H54 (cell line): ENCODE measurements at regions not wholly inside any gene's neighbourhood (a gene's known extent, or its start where the extent isn't known, plus 50 kb on each side); places are given as distances from the start of the nearest gene placed in this dataset.

Experiments
- DNase-seq: peaks from one replicate; pipeline ENCODE4 v3.0.0; 2011; ENCODE audit warnings: low spot score, mixed read lengths; ENCODE audit not compliant: insufficient read length
- FAIRE-seq: peaks from 3 replicates; lab custom pipeline; 2011; peaks lifted over from hg19 to GRCh38; lab: Jason Lieb, UNC
- POLR2A ChIP-seq: IDR thresholded peaks from 2 replicates; pipeline ENCODE4 v1.6.1; 2011; ENCODE audit warnings: low read depth, mild to moderate bottlenecking, low read length

DNA sequence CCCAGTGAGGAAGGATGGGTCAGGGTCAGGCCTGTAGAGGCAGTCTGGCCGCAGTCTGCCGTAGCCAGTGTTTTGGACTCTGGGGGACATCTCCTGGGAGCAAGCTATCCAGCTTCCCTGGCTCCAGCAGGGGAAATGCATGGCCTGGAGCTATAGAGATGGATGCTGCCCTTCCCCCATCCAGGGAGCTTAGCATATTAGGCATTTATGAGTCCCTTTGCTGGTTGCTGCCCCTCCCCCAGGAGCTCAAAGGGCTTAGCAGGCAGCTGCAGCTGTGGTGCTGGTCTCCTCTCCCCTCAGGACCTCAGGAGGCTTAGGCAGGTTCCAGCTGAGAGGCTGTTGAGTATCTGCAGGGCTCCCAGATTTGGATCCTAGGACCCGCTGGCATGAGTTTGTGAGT, 1158.7 kb downstream of the DTWD2 start:
- no peak for DNase-seq
- FAIRE-seq = no peak
- no peak for TF ChIP-seq POLR2A

DNA sequence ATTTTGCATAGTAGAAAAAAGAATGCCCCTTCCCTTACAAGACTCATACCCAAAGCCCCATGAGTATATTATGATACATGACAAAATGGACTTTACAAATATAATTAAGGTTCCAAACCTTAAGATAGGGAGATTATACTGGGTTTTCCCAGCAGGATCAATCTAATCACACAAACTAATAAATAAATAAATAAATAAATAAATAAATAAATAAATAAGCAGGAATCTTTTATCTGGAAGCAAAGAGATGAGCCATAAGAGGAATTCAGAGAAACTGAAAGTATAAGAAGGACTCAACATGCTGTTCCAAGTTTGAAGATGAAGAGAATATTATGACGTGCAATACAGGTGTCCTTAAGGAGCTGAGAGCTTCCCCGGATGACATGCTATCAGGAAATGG, 1174.5 kb downstream of the DTWD2 start:
- DNase-seq = no peak
- FAIRE-seq = no peak
- TF ChIP-seq POLR2A = no peak

DNA sequence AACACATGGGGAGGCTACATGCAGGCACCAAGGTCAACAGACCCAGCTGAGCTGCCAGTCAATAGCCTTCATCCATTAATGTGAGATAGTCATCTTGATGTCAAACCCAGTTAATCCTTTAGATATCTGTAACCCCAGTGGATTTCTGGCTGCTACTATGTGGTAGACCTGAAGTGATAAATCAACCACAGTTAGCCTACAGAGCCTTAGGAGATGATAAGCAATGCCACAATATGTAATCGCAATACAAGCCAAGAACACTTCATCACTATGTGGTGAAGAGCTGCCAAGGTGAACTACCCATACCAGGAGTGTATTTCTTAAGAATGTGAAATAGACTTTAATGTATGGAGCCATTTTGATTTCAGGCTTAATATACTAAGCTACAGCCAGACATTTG, 1175.5 kb downstream of the DTWD2 start:
- DNase-seq (no peak), FAIRE-seq (no peak)
- no peak for TF ChIP-seq POLR2A

DNA sequence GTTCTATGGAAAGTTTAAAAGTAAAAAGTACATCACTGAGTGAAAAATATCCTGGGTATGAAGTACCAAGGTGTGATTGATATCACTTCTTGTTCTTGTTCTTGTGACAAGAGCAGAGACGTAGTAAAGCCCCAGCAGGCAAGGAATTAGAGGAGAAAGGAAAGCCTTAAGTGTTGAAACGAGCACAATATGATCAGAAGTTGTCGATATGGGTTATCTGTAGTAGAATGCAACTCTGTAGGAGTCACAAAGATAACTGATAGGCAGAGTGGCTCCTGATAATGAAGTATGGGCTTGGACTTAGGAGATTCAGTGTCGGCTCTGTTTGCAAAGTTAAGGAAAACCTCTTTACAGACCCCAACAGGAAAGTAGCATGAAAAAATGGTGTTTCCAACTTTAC, 1179.1 kb downstream of the DTWD2 start:
- DNase-seq = no peak
- no peak for FAIRE-seq
- no peak for TF ChIP-seq POLR2A

DNA sequence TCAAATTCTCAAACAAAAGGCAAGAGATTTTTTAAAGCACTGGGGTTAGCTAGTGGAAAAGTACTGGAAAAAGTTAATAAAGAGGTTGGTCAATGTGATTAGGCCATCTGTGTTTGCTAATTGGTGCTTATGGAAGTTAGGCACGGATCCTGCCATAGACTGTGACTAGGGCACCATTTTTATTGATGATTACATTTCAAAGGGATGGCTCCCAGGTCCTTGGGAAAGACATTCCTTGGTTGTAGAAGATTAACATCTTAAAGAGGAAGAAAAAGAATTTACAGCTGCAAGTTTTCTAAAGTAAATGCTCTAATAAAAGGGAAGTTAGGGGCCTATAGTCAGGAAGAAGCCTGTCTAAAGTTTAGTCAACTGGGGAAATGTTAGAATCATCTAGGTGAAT, 1183.3 kb downstream of the DTWD2 start:
- TF ChIP-seq POLR2A = no peak
- FAIRE-seq (no peak), DNase-seq (no peak)

DNA sequence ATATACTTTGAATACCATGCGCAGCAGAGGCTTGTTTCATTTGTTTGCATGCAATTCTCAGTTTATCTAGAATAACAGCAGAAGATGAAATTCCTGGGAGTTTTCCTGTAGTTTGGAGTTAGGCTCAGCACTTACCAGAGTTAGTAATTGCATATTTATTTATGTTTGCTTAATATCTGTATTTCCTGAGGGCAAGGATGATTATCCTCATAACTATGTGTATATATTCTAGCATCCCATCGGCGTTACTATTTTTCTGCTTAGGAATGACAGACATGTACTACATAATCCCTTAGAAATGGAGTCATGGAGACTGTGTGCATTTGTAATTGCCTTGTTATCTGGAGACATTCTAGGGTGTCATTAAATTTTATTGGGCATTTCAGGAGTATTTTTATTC, 1184.8 kb downstream of the DTWD2 start:
- TF ChIP-seq POLR2A = no peak
- FAIRE-seq (no peak), DNase-seq (no peak)

DNA sequence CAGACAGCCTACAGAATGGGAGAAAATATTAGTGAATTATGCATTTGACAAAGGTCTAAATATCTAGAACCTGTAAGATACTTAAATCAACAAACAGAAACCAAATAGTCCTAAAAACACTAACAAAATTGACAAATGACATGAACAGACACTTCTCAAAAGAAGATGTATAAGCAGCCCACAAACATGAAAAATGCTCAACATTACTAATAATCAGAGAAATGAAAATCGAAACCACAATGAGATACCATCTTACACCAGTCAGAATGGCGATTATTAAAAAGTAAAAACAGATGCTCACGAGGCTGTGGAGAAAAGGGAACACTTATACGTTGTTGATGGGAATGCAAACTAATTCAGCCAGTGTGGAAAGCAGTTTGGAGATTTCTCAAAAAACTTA, 1186.8 kb downstream of the DTWD2 start:
- FAIRE-seq (no peak), DNase-seq (no peak)
- TF ChIP-seq POLR2A = no peak

DNA sequence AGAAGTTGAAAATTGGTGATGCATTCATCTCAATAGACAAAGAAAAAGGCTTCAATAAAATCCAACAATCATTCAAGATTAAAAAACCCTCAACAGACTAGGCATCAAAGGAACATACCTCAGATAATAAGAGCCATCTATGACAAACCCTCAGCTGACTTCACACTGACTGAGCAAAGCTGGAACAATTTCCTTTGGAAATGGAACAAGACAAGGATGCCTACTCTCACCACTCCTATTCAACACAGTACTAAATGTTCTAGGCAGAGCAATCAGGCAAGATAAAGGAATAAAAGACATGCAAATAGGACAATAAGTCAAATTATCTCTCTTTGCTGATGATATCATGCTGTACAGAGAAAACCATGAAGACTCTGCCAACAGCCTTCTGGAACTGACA, 1188.1 kb downstream of the DTWD2 start:
- DNase-seq (no peak), FAIRE-seq (no peak)
- TF ChIP-seq POLR2A = no peak

DNA sequence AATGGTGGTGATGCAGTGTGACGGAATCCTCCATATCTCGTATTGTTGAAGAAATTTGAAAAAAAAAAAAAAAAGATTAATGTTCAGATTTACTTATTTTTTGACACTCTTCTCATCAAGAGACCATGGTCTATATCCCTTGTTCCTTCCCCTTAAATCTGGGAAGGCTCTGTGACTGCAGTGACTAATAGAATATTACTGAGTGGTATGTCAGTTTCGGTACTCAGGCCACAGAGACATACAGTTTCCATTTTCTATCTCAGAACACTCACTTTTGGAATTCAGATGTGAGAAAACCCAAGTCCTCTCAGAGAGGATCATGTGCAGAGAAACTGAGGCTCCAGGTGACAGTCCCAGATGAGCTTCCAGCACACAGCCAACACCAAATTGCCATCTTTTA, 1193.5 kb downstream of the DTWD2 start:
- no peak for DNase-seq
- TF ChIP-seq POLR2A = no peak
- no peak for FAIRE-seq

DNA sequence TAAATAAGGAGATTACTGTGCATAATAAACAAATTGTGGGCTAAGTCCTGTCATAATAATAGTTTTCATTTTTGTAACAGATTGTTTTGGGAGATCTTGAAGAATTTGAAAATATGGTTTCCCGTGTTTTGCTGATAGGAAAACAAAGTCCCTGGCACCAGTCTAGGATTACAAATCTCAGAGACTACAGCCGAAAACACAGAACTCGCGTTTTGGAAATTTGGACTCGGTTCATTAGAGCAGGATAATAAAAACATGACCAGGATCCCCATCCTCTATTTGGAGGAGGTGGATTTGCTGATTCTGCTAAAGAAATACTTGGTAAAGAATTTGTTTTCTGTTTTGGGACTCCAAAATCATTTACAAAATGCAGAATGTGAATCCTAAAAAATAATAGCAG, 1194.4 kb downstream of the DTWD2 start:
- no peak for TF ChIP-seq POLR2A
- DNase-seq (no peak), FAIRE-seq (no peak)

DNA sequence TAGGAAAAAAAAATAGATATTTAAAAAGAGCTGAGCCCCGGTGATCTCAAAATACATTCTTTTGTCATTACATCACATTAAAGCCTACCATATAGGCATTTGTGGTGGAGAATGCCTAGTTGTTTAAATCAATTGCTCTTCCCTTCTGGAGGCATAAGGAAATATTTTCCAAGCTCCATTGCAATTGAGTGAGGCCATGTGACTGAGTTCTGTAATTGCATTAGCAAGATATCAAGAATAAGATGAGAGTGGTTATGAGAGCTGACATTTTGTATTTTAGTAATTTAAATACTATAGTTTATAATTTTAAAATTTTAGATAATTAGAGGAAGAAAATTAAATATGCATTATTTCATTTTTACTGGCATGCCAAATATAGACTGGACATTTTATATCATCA, 1195.9 kb downstream of the DTWD2 start:
- TF ChIP-seq POLR2A = no peak
- DNase-seq (no peak), FAIRE-seq (no peak)

DNA sequence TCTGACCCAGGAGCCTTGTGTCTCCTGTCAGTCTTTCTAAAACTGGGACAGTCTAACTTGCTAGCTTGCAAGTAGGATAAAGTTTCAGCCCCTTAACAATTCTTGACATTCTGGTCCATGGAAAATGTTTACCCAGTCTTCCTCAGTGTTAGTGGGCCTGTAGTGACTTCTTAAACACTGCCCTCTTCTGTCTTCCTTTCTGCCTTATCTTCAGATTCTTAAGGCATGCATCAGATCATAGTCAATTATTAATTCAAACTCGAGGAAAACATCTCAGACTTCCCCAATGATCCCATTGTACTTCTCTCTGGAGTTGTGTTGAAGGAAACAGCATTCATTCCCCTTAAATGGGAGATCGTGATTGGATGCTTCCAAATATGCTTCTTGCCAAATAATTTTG, 1199.8 kb downstream of the DTWD2 start:
- no peak for TF ChIP-seq POLR2A
- no peak for FAIRE-seq
- DNase-seq = no peak

DNA sequence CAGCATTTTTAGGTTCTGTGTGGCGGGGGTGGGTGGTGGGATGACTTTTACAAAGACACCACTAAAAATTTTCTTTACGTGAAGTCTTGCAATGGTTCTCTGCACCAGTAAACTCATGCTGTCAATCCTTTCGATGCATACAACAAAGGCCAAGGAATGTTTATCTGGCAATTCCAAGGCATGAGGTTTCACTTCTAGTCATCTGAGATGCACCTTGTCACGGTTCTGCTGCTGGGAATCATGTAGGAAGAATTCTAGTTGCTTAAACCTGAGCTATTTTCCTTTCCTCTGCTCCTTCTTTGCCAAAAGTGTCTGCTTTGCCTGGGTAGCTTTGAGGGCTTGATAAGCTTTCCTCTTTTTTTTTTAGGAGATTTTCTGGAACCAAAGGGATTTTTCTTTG, 1204.5 kb upstream of the SEMA6A start:
- DNase-seq (no peak), FAIRE-seq (no peak)
- TF ChIP-seq POLR2A = no peak

DNA sequence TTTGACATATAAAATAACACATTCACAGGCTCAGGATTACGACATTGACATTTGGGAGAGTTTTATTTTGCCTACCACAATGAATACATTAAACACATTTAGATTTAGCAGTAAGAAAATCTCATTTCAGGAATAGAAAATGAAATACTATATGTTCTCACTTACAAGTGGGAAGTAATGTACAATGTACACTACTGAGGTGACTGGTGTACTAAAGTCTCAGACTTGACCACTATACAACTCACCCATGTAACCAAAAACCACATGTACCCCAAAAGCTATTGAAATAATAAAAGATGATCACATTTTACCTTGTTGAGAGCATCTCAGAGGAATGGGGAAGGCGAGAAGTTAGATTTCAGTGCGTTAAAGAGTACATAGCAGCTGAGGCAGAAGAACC, 1202.4 kb upstream of the SEMA6A start:
- no peak for DNase-seq
- no peak for FAIRE-seq
- TF ChIP-seq POLR2A = no peak

DNA sequence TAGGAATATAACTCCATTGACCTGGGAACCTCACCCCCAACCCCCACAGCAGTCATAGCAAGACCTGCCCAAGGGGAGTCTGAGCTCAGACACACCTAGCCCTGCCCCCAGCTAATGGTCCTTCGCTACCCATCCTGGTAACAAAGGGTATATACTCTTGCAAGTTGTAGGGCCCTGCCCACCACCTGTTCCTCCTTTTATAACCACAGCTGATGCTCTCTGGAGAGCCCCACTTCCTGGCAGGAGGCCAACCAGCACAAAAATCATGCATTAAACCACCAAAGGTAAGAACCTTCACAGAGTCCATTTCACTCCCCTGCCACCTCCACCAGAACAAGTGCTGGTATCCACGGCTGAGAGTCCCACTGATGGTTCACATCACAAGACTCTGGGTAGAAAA, 1195.3 kb upstream of the SEMA6A start:
- no peak for FAIRE-seq
- no peak for TF ChIP-seq POLR2A
- no peak for DNase-seq

DNA sequence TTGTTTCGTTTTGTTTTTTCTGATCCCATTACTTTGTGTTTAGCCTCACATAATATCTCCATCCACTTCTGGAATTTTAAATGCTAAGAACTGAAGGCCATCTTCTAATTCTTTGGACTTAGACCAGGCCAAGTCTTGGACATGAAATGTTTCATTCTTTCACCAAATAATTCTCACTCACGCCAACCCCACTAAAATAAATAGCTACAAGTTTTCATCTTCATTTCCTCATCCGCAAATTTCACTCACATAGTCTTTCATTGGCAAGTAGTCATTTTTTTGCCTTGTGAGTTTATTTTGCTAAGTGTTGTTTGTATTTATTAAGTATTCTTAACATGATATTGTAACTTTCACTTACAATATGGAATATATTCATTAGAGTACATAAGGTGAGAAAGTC, 1188.6 kb upstream of the SEMA6A start:
- DNase-seq (no peak), FAIRE-seq (no peak)
- no peak for TF ChIP-seq POLR2A

DNA sequence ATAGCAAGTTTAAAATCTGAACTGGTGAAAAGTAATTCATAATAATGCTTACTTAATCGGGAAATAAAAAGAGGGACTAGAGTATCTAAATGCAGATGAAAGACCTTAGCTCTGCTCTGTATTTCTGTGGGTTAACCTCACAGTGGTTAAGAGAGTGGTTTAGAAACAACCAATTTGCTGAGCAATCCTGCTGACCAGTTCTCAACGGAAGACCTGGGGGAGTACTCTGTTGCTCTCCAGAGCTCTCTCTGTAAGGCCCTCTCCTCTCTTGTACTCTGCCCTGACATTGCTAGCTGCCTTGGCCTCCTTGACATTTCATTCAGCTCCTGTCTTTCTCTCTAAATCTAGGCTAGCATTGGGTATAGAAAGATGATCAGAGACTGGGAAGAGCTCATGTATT, 1186.6 kb upstream of the SEMA6A start:
- FAIRE-seq (no peak), DNase-seq (no peak)
- no peak for TF ChIP-seq POLR2A
